Skeletal muscle satellite cell (primary cell): ENCODE measurements at regions not wholly inside any gene's neighbourhood (a gene's known extent, or its start where the extent isn't known, plus 50 kb on each side); places are given as distances from the start of the nearest gene placed in this dataset.

Experiments
- H3K27me3 ChIP-seq: 2 replicates; pipeline ENCODE4 v1.7.0; 2013; ENCODE audit warnings: low read length; ENCODE audit not compliant: control insufficient read depth, insufficient read depth
- H3K36me3 ChIP-seq: 2 replicates; pipeline ENCODE4 v1.7.0; 2013; ENCODE audit warnings: mild to moderate bottlenecking, control low read depth, low read length; ENCODE audit not compliant: insufficient read depth
- H3K4me1 ChIP-seq: 2 replicates; pipeline ENCODE4 v1.7.0; 2013; ENCODE audit warnings: low read length; ENCODE audit not compliant: control insufficient read depth, insufficient read depth
- H3K4me2 ChIP-seq: 2 replicates; pipeline ENCODE4 v1.7.0; 2013; ENCODE audit warnings: mild to moderate bottlenecking, low read length
- H3K4me3 ChIP-seq: 2 replicates; pipeline ENCODE4 v1.7.0; 2013; ENCODE audit warnings: low read length
- H3K9ac ChIP-seq: 2 replicates; pipeline ENCODE4 v1.7.0; 2013; ENCODE audit warnings: mild to moderate bottlenecking, low read depth, low read length, moderate library complexity
- H3K9me3 ChIP-seq: replicated peaks from 2 replicates; pipeline ENCODE4 v1.7.0; 2013; ENCODE audit warnings: mild to moderate bottlenecking, control low read depth, low read length

GRCh38 chr9:86557063-86557766 lies 203.0 kb upstream of the TUT7 start:
- H3K4me3 ChIP-seq, result peak overlapping the region; percentile 32
- peak overlapping the region; percentile 26 for H3K4me2 ChIP-seq
- H3K4me1 ChIP-seq, result peaks cover 18% of the 10 kb centered on the region
- no peaks in the 10 kb centered on the region for H3K9me3 ChIP-seq
- no peaks in the 10 kb centered on the region for H3K36me3 ChIP-seq
- H3K9ac ChIP-seq, result peak overlapping the region; percentile 29
- no peaks in the 10 kb centered on the region for H3K27me3 ChIP-seq

DNA sequence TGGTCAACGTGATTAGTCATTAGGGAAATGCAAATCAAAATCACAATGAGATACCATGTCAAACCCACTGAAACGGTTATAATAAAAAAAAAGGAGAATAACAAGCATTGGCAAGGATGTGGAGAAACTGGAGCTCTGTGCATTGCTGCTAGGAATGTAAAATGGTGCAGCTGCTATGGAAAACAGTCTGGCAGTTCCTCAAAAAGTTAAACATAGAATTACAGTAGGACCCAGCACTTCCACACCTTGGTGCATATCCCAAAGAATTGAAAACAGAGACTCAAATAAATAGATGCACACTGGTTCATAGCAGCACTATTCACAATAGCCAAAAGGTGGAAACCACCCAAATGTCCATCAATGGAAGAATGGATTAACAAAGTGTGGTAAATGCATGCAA lies 201.5 kb upstream of the TUT7 start:
- Histone ChIP-seq H3K9me3 (no peaks in the 10 kb centered on the region), H3K4me1 (peaks cover 28% of the 10 kb centered on the region), H3K27me3 (no peaks in the 10 kb centered on the region), H3K4me3 (no peak overlapping the region), H3K9ac (no peak overlapping the region), H3K4me2 (no peak overlapping the region), H3K36me3 (no peaks in the 10 kb centered on the region)

DNA sequence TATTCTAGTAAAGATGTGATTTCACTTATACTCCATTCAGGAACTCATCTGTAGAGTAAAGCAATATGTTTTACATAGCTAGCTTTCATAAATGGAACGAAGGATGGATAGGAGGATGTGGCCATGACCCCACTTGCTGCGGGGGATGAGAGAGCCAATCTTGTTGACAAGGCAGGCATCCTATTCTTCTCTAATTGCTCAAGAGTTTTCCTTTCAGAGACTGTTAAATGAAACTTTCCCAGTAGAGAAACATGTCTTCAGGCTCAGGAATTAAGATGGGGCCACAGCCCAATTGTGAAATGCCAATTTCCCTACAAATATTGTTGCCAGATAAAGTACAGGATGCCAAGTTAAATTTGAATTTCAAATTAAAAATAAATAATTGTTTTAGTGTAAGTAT lies 196.2 kb upstream of the TUT7 start:
- no peak overlapping the region for H3K4me3 ChIP-seq
- peak overlapping the region; percentile 54 for H3K9ac ChIP-seq
- peak overlapping the region; percentile 41 for H3K4me2 ChIP-seq
- no peaks in the 10 kb centered on the region for H3K36me3 ChIP-seq
- no peaks in the 10 kb centered on the region for H3K27me3 ChIP-seq
- peaks cover 59% of the 10 kb centered on the region for H3K4me1 ChIP-seq
- H3K9me3 ChIP-seq, result no peaks in the 10 kb centered on the region

DNA sequence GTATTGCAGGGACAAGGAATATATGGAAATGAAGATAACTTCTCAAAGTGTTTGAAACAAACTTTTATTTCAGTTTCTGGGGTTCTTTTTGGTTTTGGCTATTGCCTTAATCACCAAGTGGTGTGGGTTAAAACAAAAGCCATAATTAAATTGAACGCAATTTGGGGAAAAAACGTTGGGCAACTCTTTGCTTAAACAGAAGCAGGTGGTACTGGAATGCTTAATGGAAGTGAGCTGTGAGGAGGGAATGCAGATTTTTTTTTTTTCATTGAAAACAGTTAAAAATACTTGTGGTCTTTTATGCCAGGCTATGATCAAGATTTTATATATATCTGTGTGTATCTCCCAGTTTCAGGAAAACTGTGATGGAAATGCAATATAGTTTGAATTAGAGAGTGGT lies 195.7 kb upstream of the TUT7 start:
- Histone ChIP-seq H3K9ac (peak overlapping the region; percentile 54), H3K4me1 (peaks cover 62% of the 10 kb centered on the region), H3K9me3 (no peaks in the 10 kb centered on the region), H3K36me3 (no peaks in the 10 kb centered on the region), H3K27me3 (no peaks in the 10 kb centered on the region), H3K4me2 (peak overlapping the region; percentile 41), H3K4me3 (peak overlapping the region; percentile 3)

DNA sequence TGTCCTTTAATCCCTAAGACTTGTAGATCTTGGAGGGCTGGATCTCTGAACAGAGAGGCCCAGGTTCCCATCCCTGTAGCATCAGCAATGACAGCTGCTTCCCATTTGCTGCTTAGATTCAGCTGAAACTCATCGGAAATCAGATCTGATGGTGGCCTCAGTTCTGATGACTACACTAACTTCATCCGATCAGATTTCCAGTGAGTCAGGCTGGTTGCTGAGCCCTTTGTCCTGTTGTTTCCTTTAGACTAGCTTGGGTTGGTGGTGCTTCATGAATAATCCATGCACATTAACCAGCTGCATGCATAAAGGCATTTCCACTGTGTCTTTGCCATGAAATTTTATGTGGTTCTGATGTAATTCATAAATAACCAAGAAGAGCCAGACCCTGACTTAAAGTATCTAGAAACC lies 195.2 kb upstream of the TUT7 start:
- peak overlapping the region; percentile 54 for H3K9ac ChIP-seq
- H3K4me2 ChIP-seq, result peak overlapping the region; percentile 41
- peak overlapping the region; percentile 5 for H3K4me3 ChIP-seq
- H3K9me3 ChIP-seq, result no peaks in the 10 kb centered on the region
- H3K4me1 ChIP-seq, result peaks cover 67% of the 10 kb centered on the region
- H3K27me3 ChIP-seq, result no peaks in the 10 kb centered on the region
- no peaks in the 10 kb centered on the region for H3K36me3 ChIP-seq

- Histone ChIP-seq H3K9ac (no peak overlapping the region), H3K4me3 (no peak overlapping the region), H3K4me2 (no peak overlapping the region), H3K27me3 (no peaks in the 10 kb centered on the region), H3K36me3 (no peaks in the 10 kb centered on the region), H3K9me3 (no peaks in the 10 kb centered on the region), H3K4me1 (peaks cover 67% of the 10 kb centered on the region)
Measured at GRCh38 chr9:86548220-86548619, 194.0 kb upstream of the TUT7 start.

DNA sequence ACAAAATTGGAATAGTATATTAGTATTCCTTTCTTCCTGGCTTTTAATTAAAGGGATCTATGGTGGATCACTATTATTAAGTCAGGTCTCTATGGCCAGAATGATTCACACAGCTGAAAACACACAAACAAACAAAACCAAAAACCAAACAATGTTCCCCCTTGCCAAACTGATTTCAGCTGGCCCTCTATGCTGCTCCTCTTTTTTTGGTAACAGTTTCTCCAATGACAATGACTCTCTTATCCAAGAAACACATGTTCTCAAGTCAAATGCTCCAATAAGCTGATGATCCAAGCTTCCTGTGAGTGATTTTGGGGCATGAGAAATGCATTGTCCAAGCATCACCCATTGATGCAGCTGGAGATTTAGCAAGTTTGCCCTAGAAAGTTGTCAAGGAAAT lies 193.4 kb upstream of the TUT7 start:
- Histone ChIP-seq H3K36me3 (no peaks in the 10 kb centered on the region), H3K9ac (no peak overlapping the region), H3K27me3 (no peaks in the 10 kb centered on the region), H3K4me1 (peaks cover 67% of the 10 kb centered on the region), H3K4me3 (no peak overlapping the region), H3K4me2 (no peak overlapping the region), H3K9me3 (no peaks in the 10 kb centered on the region)

- Histone ChIP-seq H3K9me3 (no peaks in the 10 kb centered on the region), H3K4me1 (peaks cover 67% of the 10 kb centered on the region), H3K27me3 (no peaks in the 10 kb centered on the region), H3K4me3 (no peak overlapping the region), H3K4me2 (peak overlapping the region; percentile 17), H3K36me3 (no peaks in the 10 kb centered on the region), H3K9ac (no peak overlapping the region)
Measured at GRCh38 chr9:86546712-86547111, 192.5 kb upstream of the TUT7 start.

- Histone ChIP-seq H3K4me2 (no peak overlapping the region), H3K9me3 (no peaks in the 10 kb centered on the region), H3K9ac (no peak overlapping the region), H3K4me3 (no peak overlapping the region), H3K36me3 (no peaks in the 10 kb centered on the region), H3K4me1 (peaks cover 52% of the 10 kb centered on the region), H3K27me3 (no peaks in the 10 kb centered on the region)
Measured at GRCh38 chr9:86545090-86545489, 190.9 kb upstream of the TUT7 start.

GRCh38 chr9:86541014-86541570 lies 186.9 kb upstream of the TUT7 start:
- Histone ChIP-seq H3K9me3 (no peaks in the 10 kb centered on the region), H3K4me2 (no peak overlapping the region), H3K9ac (no peak overlapping the region), H3K4me3 (no peak overlapping the region), H3K36me3 (no peaks in the 10 kb centered on the region), H3K4me1 (peaks cover 15% of the 10 kb centered on the region), H3K27me3 (no peaks in the 10 kb centered on the region)

GRCh38 chr9:86535406-86535915 lies 181.3 kb upstream of the TUT7 start:
- Histone ChIP-seq H3K9me3 (no peaks in the 10 kb centered on the region), H3K36me3 (no peaks in the 10 kb centered on the region), H3K9ac (no peak overlapping the region), H3K4me2 (no peak overlapping the region), H3K27me3 (no peaks in the 10 kb centered on the region), H3K4me1 (peaks cover 9% of the 10 kb centered on the region), H3K4me3 (no peak overlapping the region)
